ENCODE measurements at regions not wholly inside any gene's neighbourhood (a gene's known extent, or its start where the extent isn't known, plus 50 kb on each side); places are given as distances from the start of the nearest gene placed in this dataset.
"Not testable (repeated sequence)": the region's sequence is repeated elsewhere in the genome, so short reads cannot be mapped to it uniquely, and the experiment has no call there.

DNA sequence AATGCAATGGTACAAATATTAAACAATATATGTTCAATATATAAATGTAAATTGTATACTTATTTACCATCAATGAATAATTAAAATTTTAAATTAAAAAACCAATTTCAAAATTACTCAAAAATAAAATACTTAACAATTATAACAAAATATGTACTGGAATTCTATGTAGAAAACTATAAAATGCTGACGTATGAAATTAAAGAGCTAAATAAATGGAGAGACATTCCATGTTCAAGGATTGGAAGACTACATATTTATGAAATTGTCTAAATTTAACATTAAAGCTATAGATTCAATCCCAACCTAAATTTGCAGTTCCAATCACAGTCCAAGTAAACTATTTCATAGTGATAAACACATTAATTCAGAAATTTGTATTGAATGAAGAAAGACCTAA lies 1522.4 kb downstream of the SI start:
- TF ChIP-seq, protein P1, sequence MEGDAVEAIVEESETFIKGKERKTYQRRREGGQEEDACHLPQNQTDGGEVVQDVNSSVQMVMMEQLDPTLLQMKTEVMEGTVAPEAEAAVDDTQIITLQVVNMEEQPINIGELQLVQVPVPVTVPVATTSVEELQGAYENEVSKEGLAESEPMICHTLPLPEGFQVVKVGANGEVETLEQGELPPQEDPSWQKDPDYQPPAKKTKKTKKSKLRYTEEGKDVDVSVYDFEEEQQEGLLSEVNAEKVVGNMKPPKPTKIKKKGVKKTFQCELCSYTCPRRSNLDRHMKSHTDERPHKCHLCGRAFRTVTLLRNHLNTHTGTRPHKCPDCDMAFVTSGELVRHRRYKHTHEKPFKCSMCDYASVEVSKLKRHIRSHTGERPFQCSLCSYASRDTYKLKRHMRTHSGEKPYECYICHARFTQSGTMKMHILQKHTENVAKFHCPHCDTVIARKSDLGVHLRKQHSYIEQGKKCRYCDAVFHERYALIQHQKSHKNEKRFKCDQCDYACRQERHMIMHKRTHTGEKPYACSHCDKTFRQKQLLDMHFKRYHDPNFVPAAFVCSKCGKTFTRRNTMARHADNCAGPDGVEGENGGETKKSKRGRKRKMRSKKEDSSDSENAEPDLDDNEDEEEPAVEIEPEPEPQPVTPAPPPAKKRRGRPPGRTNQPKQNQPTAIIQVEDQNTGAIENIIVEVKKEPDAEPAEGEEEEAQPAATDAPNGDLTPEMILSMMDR (conservative IDR thresholded peaks at IDR 0.05; ENCODE audit: low read depth, low read length): no peak
- H3K4me2 ChIP-seq: no peak overlapping the region

DNA sequence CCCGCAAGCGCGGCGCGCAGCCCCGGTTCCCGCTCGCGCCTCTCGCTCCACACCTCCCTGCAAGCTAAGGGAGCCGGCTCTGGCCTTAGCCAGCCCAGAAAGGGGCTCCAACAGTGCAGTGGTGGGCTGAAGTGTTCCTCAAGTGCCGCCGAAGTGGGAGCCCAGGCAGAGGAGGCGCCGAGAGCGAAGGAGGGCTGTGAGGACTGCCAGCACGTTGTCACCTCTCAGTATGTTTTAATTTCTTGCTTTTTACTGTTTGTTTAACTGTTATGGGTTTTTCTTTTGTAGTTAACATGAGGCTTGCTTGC lies 1525.7 kb downstream of the SI start:
- TF ChIP-seq, protein P1 (conservative IDR thresholded peaks at IDR 0.05; ENCODE audit: low read depth, low read length): no peak
- no peak overlapping the region for H3K9ac ChIP-seq
- no peak overlapping the region for H2AFZ ChIP-seq (ENCODE audit: low read depth)
- no peaks in the 10 kb centered on the region for H4K20me1 ChIP-seq (ENCODE audit: insufficient read depth)
- H3K4me2 ChIP-seq: no peak overlapping the region
- no peak overlapping the region for H3K27ac ChIP-seq
- H3K79me2 ChIP-seq (ENCODE audit: insufficient read depth, low read depth): no peaks in the 10 kb centered on the region
- H3K4me3 ChIP-seq (IDR thresholded peaks at IDR 0.05; ENCODE audit: insufficient read depth, low read depth, low read length): no peak overlapping the region
- no peaks in the 10 kb centered on the region for H3K4me1 ChIP-seq (ENCODE audit: low read depth, poor library complexity, severe bottlenecking)
- H3K36me3 ChIP-seq (ENCODE audit: insufficient read depth): no peaks in the 10 kb centered on the region
- H3K27me3 ChIP-seq (ENCODE audit: insufficient read depth, low read depth): no peaks in the 10 kb centered on the region

More for the DNA sequence above, 1522.4 kb downstream of the SI start:
- Histone ChIP-seq H3K4me3 (IDR thresholded peaks at IDR 0.05; ENCODE audit: insufficient read depth, low read depth, low read length) (no peak overlapping the region), H3K27me3 (ENCODE audit: insufficient read depth, low read depth) (no peaks in the 10 kb centered on the region), H3K9ac (no peak overlapping the region), H4K20me1 (ENCODE audit: insufficient read depth) (no peaks in the 10 kb centered on the region), H2AFZ (ENCODE audit: low read depth) (no peak overlapping the region), H3K36me3 (ENCODE audit: insufficient read depth) (no peaks in the 10 kb centered on the region), H3K79me2 (ENCODE audit: insufficient read depth, low read depth) (no peaks in the 10 kb centered on the region), H3K4me1 (ENCODE audit: low read depth, poor library complexity, severe bottlenecking) (no peaks in the 10 kb centered on the region), H3K27ac (no peak overlapping the region)

DNA sequence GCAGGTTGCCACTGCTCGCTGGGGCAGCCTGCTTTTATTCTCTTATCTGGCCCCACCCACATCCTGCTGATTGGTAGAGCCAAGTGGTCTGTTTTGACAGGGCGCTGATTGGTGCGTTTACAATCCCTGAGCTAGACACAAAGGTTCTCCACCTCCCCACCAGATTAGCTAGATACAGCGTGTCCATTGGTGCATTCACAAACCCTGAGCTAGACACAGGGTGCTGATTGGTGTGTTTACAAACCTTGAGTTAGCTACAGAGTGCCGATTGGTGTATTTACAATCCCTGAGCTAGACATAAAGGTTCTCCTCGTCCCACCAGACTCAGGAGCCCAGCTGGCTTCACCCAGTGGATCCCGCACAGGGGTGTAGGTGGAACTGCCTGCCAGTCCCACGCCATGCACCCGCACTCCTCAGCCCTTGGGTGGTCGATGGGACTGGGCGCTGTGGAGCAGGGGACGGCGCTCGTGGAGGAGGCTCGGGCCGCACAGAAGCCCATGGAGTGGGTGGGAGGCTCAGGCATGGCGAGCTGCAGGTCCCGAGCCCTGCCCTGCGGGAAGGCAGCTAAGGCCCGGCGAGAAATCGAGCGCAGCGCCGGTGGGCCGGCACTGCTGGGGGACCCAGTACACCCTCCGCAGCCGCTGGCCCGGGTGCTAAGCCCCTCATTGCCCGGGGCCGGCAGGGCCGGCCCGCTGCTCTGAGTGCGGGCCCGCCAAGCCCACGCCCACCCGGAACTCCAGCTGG lies 1526.2 kb downstream of the SI start:
- H4K20me1 ChIP-seq (ENCODE audit: insufficient read depth); H3K27me3 ChIP-seq (ENCODE audit: insufficient read depth, low read depth); H3K79me2 ChIP-seq (ENCODE audit: insufficient read depth, low read depth); H3K4me2 ChIP-seq; H3K27ac ChIP-seq; H3K4me3 ChIP-seq (IDR thresholded peaks at IDR 0.05; ENCODE audit: insufficient read depth, low read depth, low read length); H2AFZ ChIP-seq (ENCODE audit: low read depth); H3K4me1 ChIP-seq (ENCODE audit: low read depth, poor library complexity, severe bottlenecking); H3K36me3 ChIP-seq (ENCODE audit: insufficient read depth); H3K9ac ChIP-seq: not testable (repeated sequence)

DNA sequence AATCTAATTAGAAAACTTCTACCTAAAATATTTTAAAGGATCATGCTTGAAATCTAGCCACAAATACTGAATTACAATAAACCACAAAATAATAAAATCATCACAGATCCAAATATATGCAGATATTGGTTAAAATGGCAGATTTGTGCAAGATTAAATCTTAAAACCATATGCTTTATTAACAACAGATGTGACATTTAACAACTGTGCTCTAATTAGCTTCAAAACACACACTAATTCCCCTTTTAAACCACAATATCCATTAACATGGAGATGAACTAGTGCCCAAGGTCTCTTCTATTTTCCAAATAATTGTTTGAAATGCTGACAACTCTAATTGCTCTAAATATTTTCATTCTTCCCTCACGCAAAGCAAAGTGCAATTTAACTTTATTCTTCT lies 1530.3 kb downstream of the SI start:
- no peak overlapping the region for H3K4me3 ChIP-seq (IDR thresholded peaks at IDR 0.05; ENCODE audit: insufficient read depth, low read depth, low read length)
- no peak overlapping the region for H3K27ac ChIP-seq
- H4K20me1 ChIP-seq (ENCODE audit: insufficient read depth): no peaks in the 10 kb centered on the region
- H3K4me1 ChIP-seq (ENCODE audit: low read depth, poor library complexity, severe bottlenecking): no peaks in the 10 kb centered on the region
- no peaks in the 10 kb centered on the region for H3K27me3 ChIP-seq (ENCODE audit: insufficient read depth, low read depth)
- no peaks in the 10 kb centered on the region for H3K36me3 ChIP-seq (ENCODE audit: insufficient read depth)
- H2AFZ ChIP-seq (ENCODE audit: low read depth): no peak overlapping the region
- H3K9ac ChIP-seq: no peak overlapping the region
- no peaks in the 10 kb centered on the region for H3K79me2 ChIP-seq (ENCODE audit: insufficient read depth, low read depth)
- TF ChIP-seq, protein P1 (conservative IDR thresholded peaks at IDR 0.05; ENCODE audit: low read depth, low read length): no peak
- H3K4me2 ChIP-seq: no peak overlapping the region

DNA sequence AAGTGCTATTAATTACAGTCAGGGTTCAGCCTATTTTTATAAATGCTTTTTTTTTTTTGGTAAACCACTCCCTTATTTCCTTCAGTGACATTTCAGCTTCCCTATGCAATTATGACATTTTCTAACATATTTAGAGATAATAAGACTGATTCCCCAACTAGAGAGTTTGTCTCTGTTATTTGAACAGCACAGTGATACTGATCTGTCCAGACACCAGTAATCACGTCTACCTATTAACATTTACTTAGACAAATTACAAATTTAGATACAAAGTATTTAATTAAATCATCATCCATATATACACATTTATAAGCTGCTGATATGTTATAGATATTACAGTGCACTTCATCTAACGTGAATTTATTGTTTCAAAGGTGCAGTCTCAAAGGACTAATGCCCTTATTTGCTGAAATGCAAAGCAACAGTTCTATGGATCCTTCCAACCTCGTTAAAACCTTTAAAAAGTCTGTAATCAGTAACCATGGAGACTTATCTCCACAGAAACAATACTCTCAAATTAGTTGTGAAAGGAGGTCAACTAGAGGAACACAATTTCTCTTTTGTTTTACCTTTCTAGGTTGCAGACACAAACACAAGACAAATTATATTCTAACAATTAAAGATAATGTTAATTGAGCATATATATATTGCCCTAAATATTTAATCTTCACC lies 1531.1 kb downstream of the SI start:
- H3K27me3 ChIP-seq (ENCODE audit: insufficient read depth, low read depth): no peaks in the 10 kb centered on the region
- no peak overlapping the region for H2AFZ ChIP-seq (ENCODE audit: low read depth)
- H3K4me3 ChIP-seq (IDR thresholded peaks at IDR 0.05; ENCODE audit: insufficient read depth, low read depth, low read length): no peak overlapping the region
- H4K20me1 ChIP-seq (ENCODE audit: insufficient read depth): no peaks in the 10 kb centered on the region; the same call in 1 of the 2 replicates
- H3K36me3 ChIP-seq (ENCODE audit: insufficient read depth): no peaks in the 10 kb centered on the region
- no peak overlapping the region for H3K9ac ChIP-seq
- no peaks in the 10 kb centered on the region for H3K79me2 ChIP-seq (ENCODE audit: insufficient read depth, low read depth)
- H3K27ac ChIP-seq: no peak overlapping the region
- TF ChIP-seq, protein P1 (conservative IDR thresholded peaks at IDR 0.05; ENCODE audit: low read depth, low read length): no peak
- no peak overlapping the region for H3K4me2 ChIP-seq
- no peaks in the 10 kb centered on the region for H3K4me1 ChIP-seq (ENCODE audit: low read depth, poor library complexity, severe bottlenecking)

All from KMS-11 (cell line).